ENCODE measurements at regions not wholly inside any gene's neighbourhood (a gene's known extent, or its start where the extent isn't known, plus 50 kb on each side); places are given as distances from the start of the nearest gene placed in this dataset.
A peak's percentile ranks its signal among the peaks of the same experiment; 100 is the strongest.
"Not testable (repeated sequence)": the region's sequence is repeated elsewhere in the genome, so short reads cannot be mapped to it uniquely, and the experiment has no call there.

DNA sequence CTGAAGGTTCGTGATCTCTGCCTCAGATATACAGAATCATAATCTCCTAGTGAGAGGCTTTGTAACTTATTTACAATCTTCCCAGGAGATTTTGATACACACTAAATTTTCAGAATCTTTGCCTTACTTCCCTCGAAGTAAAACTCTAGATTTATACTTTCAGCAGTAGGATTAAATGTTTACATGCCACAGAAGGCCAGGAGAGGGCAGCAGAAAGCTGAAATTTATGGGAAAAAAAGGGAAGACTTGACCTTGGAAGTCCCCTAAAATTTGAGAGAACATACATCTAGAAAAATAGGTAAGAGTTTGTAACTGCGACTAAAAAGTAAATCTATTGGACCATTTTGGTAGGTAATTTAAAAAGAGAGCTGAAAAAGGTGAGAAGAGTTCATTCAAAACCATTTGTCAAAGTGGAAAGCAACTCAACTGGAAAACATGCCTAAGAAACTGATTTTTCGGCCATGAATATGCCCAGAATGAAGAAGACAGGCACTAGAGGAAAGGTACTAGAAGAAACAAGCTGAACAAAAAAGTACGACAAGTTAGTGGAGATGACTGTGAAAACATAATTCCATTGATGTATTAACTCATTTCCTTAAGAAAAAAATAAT lies 242.0 kb upstream of the MDGA2 start:
- peak in 12 of 56 donors; percentile 0 to 54 (median 5) for DNase-seq

DNA sequence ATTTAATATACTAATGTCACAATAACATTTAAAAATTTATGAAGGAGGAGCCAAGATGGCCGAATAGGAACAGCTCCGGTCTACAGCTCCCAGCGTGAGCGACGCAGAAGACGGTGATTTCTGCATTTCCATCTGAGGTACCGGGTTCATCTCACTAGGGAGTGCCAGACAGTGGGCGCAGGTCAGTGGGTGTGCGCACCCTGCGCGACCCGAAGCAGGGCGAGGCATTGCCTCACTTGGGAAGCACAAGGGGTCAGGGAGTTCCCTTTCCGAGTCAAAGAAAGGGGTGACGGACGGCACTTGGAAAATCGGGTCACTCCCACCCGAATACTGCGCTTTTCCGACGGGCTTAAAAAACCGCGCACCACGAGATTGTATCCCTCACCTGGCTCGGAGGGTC lies 225.7 kb upstream of the MDGA2 start:
- DNase-seq: not testable (repeated sequence)

DNA sequence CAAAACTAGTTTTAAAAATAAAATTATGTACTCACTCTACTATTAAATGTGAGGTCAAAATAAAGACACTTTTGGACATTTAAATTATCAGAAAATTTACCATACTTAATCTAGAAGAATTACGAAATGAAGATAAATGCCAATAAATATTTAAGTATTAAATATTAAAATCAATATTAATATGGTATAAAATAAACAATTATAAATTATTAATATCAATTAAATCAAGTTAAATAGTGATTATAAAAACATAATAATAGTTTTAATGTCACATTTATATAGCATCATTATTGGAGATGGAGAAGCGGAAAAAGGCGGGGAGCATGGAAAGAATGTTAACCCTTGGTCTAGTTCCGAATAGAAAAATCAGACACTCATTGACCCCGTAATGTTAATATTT lies 224.3 kb upstream of the MDGA2 start:
- no peak for DNase-seq

- DNase-seq: no peak
These were observed 198.9 kb upstream of the MDGA2 start for GRCh38 chr14:47874350-47874749.

- no peak for DNase-seq
These were observed 197.2 kb upstream of the MDGA2 start for GRCh38 chr14:47872588-47872987.

DNA sequence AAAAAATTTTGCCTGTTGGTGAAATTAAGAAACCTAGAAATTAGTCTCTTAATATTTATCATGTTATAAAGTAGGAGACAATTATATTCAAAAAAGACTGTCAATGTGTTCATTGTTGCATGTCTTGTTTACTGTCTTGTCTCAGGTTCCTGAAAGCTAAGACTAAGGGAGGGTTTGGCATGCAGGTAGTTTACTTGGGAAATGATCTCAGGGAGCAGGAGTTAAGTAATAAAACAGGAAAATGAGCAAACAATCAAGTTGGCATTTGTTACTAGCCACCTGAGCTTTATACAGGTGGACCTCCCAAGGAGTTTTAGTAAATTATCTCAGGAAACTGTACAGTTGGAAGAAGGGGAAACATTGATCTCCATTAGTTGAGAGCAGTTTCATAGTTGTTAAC lies 188.0 kb upstream of the MDGA2 start:
- no peak for DNase-seq

DNA sequence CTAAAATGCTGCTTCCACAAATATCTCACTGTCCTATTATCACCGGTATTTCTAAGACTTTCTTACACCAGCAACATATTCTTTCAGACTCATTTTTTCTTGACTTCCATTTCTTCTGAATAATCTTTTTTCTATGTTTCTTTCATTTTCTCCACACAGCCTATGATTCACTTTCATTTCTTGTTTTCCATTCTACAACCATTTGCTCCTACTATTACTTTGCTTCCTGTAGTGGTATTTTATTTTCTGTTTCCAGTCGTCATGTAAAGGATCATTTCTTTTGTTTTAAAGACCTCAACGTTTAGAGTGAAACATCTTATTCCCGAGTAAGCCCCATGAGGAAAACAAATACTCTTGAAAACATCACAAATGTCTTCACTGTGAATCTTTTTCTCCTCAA lies 182.2 kb upstream of the MDGA2 start:
- DNase-seq: no peak

- DNase-seq: no peak
These were observed 176.9 kb upstream of the MDGA2 start for GRCh38 chr14:47852278-47852677.

GRCh38 chr14:47846008-47846407 lies 170.6 kb upstream of the MDGA2 start:
- DNase-seq: no peak

- DNase-seq: no peak
These were observed 167.8 kb upstream of the MDGA2 start for GRCh38 chr14:47843236-47843635.

GRCh38 chr14:47833011-47833410 lies 157.6 kb upstream of the MDGA2 start:
- no peak for DNase-seq

GRCh38 chr14:47826809-47827208 lies 151.4 kb upstream of the MDGA2 start:
- DNase-seq: no peak

DNA sequence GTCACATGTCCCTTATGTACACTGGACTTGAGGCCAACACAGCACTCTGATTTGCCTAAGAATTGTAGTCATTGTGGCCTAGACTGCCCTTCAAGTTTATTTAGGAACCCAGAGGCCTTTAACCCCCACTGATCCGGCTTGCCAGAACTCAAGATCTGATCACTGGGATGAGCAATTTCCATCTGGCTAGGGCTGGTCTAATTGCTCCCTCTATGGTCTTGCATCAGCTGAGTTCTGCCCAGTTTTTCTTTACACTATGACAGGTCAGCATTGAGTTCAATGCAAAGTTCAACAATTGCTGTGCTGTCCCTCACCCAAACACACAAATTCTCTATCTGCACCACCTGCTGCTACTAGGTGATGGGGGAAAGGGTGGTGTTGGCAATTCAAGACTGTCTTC lies 146.9 kb upstream of the MDGA2 start:
- DNase-seq: no peak

- no peak for DNase-seq
These were observed 145.7 kb upstream of the MDGA2 start for GRCh38 chr14:47821135-47821534.

DNA sequence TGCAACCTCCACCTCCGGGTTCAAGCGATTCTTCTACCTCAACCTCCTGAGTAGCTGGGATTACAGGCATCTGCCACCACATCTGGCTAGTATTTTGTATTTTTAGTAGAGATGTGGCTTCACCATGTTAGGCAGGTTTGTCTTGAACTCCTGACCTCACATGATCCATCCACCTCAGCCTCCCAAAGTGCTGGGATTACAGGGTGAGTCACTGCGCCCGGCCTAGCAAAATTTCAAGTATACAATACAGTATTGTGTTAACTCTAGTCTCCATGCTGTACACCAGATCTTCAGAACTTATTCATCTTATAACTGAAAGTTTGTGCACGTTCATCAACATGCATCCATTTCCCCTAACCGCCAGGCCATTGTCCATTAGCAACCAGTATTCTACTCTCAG lies 115.1 kb upstream of the MDGA2 start:
- no peak for DNase-seq

GRCh38 chr14:47785058-47785457 lies 109.7 kb upstream of the MDGA2 start:
- DNase-seq: no peak

- no peak for DNase-seq
These were observed 103.2 kb upstream of the MDGA2 start for GRCh38 chr14:47778631-47779030.

DNA sequence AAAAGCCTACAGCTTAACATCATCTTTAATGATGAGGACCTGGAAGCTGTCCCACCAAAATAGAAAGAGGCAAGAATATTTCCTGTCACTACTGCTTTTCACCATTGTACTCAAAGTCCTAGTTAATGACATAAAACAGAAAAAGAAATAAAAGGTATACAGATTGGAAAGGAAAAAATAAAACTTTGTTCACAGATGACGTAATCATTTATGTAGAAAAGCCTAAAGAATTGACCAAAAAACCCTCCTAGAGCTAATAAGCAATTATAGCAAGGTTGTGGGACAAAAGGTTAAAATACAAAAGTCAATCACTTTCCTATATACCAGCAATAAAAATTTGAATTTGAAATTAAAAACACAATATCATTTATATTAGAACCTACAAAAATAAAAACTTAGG lies 97.2 kb upstream of the MDGA2 start:
- no peak for DNase-seq

GRCh38 chr14:47763188-47763854 lies 87.9 kb upstream of the MDGA2 start:
- DNase-seq: no peak

DNA sequence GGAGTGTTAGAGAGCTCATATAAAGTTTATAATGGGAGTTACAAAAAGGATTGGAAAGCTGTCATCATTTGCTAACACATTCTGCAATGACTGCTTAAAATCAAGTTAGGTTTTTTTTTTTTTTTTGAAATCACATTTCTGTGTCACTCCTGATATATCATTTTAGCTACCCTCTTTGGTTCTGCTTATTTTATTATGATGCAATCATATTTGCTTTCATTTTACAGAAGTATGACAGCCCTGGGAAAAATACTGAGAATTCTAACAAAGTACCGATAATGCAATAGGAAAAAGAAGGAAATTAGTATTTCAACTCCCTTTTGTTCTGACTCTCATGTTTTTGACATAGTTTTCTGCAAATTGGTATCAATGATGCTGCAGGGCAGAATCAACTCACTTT lies 71.6 kb upstream of the MDGA2 start:
- DNase-seq: no peak

DNA sequence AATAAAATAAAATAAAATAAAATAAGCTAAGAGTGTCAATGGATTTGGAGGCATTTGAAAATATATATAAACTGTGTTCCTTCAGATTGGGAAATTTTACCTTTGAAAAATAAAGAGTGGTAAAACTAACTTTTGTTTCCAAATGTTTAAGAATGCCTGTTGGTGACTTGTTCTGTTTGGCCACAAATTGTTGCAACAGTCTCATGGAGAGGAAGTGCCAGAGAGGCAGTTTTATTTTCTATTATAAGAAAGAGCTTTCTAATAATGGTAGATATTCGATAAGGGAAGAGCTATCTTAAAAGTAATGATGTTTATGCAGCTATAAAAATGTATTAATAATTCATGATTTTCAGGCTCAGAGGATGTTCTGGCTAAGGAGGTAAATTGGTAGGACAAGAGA lies 68.8 kb upstream of the MDGA2 start:
- DNase-seq: no peak

DNA sequence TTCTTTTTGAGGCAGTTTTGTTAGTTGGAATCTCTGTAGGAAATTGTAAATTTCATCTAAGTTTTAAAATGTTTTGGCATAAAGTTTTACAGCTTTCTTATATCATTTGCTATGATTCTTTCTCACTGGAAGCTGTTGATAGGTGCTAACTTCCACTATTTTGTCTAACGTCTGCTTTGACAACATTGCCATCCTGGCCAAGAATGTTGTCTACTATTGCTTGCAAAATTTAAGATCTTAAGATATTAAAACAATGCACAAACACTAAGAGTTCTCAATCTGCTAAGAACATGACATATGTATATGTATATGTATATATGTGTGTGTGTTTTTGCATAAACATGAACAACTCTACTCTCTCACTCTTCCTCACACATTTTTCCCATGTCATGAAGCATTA lies 64.1 kb upstream of the MDGA2 start:
- no peak for DNase-seq

DNA sequence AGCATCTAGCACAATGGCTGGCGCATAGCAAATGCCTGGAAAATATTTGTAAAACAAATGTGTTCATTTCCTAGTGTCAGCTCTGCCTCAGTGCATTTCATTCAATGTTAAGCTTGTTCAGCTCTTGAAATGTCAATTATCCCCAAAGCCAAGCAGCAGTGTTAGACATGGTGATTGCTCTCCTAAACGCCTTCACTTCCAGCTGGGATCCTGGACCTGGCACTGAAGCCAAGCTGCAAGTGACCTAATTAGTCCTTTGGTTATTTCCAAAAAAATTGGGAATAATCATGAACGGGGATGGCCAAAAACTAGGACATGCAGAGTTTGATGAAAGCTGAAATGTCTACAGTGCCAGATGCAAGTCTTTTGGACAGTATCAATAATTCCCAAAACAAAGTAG lies 54.9 kb upstream of the MDGA2 start:
- DNase-seq: no peak

Measured in amygdala (tissue), 56 donors.